ENCODE measurements at regions not wholly inside any gene's neighbourhood (a gene's known extent, or its start where the extent isn't known, plus 50 kb on each side); places are given as distances from the start of the nearest gene placed in this dataset.

GRCh38 chr12:76143343-76144244 lies 59.1 kb upstream of the NAP1L1 start:
- DNase-seq (ENCODE audit: low spot score) = peak; percentile 29
- TF ChIP-seq, protein P1, sequence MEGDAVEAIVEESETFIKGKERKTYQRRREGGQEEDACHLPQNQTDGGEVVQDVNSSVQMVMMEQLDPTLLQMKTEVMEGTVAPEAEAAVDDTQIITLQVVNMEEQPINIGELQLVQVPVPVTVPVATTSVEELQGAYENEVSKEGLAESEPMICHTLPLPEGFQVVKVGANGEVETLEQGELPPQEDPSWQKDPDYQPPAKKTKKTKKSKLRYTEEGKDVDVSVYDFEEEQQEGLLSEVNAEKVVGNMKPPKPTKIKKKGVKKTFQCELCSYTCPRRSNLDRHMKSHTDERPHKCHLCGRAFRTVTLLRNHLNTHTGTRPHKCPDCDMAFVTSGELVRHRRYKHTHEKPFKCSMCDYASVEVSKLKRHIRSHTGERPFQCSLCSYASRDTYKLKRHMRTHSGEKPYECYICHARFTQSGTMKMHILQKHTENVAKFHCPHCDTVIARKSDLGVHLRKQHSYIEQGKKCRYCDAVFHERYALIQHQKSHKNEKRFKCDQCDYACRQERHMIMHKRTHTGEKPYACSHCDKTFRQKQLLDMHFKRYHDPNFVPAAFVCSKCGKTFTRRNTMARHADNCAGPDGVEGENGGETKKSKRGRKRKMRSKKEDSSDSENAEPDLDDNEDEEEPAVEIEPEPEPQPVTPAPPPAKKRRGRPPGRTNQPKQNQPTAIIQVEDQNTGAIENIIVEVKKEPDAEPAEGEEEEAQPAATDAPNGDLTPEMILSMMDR (IDR thresholded peaks at IDR 0.05; ENCODE audit: borderline replicate concordance, control extremely low read depth, extremely low read depth, insufficient read depth, missing control alignments) = no peak
- in situ Hi-C loops (cut with MboI; ENCODE audit: low sequenced_read_pairs, unreplicated experiment) = no loop called here

GRCh38 chr12:76142305-76142704 lies 57.8 kb upstream of the NAP1L1 start:
- in situ Hi-C loops (cut with MboI; ENCODE audit: low sequenced_read_pairs, unreplicated experiment) = no loop called here
- TF ChIP-seq, protein P1 (IDR thresholded peaks at IDR 0.05; ENCODE audit: borderline replicate concordance, control extremely low read depth, extremely low read depth, insufficient read depth, missing control alignments) = no peak
- DNase-seq (ENCODE audit: low spot score) = no peak

GRCh38 chr12:76138656-76139055 lies 54.2 kb upstream of the NAP1L1 start:
- DNase-seq (ENCODE audit: low spot score) = no peak
- TF ChIP-seq, protein P1 (IDR thresholded peaks at IDR 0.05; ENCODE audit: borderline replicate concordance, control extremely low read depth, extremely low read depth, insufficient read depth, missing control alignments) = no peak
- in situ Hi-C loops (cut with MboI; ENCODE audit: low sequenced_read_pairs, unreplicated experiment) = no loop called here

GRCh38 chr12:76137606-76138005 lies 53.1 kb upstream of the NAP1L1 start:
- no peak for DNase-seq (ENCODE audit: low spot score)
- TF ChIP-seq, protein P1 (IDR thresholded peaks at IDR 0.05; ENCODE audit: borderline replicate concordance, control extremely low read depth, extremely low read depth, insufficient read depth, missing control alignments) = no peak
- in situ Hi-C loops (cut with MboI; ENCODE audit: low sequenced_read_pairs, unreplicated experiment) = no loop called here

DNA sequence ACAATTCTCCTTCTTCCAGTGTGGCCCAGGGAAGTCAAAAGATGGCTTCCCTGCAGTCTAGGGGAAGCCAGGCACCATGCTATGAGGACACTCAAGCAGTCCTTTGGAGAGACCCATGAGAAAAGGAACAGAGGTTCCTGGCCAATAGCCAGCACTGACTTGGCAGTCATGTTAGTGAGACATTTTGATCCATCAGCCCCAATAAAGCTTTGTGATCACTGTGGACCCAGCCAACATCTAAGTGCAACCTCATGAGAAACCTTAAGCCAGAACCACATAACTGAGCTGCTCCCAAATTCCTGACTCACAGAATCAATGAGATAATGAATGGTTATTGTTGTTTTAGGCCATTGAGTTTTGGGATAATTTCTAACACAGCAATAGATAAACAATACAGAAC lies 51.0 kb upstream of the NAP1L1 start:
- in situ Hi-C loops (cut with MboI; ENCODE audit: low sequenced_read_pairs, unreplicated experiment) = no loop called here
- TF ChIP-seq, protein P1 (IDR thresholded peaks at IDR 0.05; ENCODE audit: borderline replicate concordance, control extremely low read depth, extremely low read depth, insufficient read depth, missing control alignments) = no peak
- no peak for DNase-seq (ENCODE audit: low spot score)
